ENCODE measurements at regions not wholly inside any gene's neighbourhood (a gene's known extent, or its start where the extent isn't known, plus 50 kb on each side); places are given as distances from the start of the nearest gene placed in this dataset.

DNA sequence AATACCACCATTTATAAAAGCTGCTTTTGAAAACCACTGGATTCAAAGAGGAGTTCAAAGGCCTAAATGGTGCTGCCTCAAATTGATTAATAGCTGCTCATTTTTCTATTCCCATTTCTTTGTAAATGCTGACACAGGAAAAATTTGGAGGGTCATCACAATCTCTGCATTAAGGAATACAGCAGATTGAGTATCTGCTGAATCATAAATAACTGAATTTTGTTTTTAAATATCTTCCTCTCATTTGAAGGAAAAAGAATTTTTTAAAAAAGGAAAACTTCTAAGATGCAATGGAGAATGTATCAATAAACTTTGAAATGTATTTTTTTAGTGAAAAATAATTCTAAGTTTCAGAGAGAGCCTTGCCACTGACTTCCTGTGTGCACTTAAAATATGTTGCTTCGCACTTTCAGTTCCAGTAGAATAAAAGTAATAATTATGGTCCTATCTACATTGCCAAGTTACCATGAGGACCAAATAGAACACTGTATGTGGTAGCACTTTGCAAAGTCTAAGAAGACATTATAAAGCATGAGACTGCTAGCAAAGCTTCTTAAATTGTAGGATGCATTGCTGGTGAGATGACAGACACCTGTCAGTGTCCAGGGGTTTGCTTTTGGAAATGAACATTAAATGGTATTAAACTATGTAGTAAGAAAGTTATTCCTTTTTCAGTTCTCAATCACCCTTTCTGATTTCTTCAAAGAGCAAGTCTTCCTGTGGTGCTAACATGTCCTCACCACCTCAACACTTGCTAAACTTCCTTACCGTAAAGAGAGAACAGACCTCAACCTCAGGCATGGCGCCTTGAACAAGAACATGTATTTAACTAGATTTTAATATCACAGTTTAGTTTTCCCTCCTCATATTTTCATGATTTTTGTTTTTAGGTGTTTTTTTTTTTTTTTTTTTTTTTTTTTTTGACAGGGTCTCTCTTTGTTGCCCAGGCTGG lies 555.1 kb downstream of the EBF1 start:
- ChIA-PET POLR2A (no interaction called here), CTCF (no interaction called here)
- Mint-ChIP-seq H3K27ac (no peak overlapping the region), H3K9me3 (ENCODE audit: insufficient read depth) (no peaks in the 10 kb centered on the region), H3K4me3 (no peak overlapping the region), H3K36me3 (ENCODE audit: low read depth) (no peaks in the 10 kb centered on the region), H3K27me3 (ENCODE audit: low read depth) (no peaks in the 10 kb centered on the region), H3K4me1 (ENCODE audit: low read depth) (peaks cover 12% of the 10 kb centered on the region)
- DNase-seq, result no peak
- no peak for ATAC-seq

DNA sequence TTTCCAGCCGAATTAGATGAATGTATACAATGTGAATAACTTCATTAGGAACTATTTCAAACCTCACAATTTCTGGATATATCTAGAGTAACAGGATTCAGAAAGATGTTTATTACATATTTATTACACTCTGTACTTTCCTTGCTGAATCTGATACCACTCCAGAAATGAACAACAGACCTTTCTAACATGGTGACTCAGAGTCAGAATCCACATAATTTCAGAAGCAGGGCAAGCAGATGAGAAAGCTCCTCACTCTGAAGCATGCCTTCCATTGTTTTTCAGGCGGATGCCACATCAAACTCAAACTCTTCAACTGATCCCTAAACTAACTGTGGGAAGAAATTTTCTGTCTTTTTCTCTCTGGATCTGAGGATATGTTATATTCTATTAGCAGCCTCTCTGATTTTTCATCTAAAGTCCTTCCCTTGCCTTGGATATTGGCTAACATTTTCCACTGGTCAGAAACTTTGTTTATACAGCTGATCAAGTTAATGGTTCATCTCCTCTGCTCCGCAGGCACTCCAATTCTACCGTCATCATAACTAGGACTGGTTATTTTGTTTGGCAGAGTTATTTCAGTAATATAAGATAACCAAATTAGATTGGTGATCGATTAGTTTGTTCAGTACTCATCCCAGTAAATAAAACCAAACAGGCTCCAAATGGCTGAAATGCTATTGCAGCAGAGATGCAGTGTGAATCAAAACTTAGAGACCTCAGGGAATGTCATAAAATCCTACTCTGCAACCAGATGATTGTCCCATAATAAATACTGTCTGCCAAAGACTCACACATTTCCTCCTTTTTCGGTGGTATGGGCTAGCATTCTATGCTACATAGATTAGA lies 556.0 kb downstream of the EBF1 start:
- DNase-seq (no peak), ATAC-seq (no peak)
- no peaks in the 10 kb centered on the region for H3K9me3 Mint-ChIP-seq (ENCODE audit: insufficient read depth)
- H3K4me3 Mint-ChIP-seq, result no peak overlapping the region
- POLR2A ChIA-PET, result interaction anchor here (0.6 kb wide), 1 partner anchor 248 kb away, joined by 3 read pairs; no protein-coding TSS in a partner anchor
- H3K27ac Mint-ChIP-seq, result no peak overlapping the region
- CTCF ChIA-PET, result no interaction called here
- no peaks in the 10 kb centered on the region for H3K27me3 Mint-ChIP-seq (ENCODE audit: low read depth)
- H3K4me1 Mint-ChIP-seq (ENCODE audit: low read depth), result peaks cover 13% of the 10 kb centered on the region
- H3K36me3 Mint-ChIP-seq (ENCODE audit: low read depth), result no peaks in the 10 kb centered on the region

DNA sequence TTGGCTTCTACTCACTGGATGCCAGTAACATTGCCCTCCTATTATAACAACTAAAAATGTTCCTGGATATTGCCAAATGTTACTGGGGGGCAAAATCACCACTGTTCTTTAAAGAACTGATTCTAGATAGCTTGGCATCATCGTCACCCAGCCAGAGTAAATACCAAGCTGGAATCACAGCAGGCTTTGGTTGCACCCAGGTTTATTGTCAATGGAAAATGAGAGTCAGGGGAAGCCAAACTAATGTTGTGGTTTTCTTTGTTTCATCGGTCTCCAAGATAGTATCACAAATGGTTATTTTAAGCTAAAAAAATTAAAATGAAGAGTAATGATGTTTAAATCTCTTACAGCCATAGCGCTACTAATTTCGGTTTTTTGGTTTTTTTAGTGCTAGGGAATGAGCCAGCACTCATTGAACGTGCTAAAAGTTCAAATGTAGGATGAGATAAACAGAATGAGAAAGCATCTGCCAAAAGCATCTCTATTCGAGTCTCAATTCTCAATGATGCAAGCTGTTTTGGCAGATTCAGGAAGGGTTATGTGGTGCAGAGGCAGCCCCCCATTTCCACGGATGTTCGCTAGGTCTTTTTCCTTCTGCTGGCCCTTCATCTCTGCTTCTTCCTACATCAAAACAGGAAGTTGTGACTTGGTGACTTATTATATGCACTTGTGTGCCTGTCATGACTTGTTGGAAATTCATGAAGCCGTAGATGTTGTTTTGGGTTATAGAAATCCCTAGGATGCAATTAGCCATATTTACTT lies 558.0 kb downstream of the EBF1 start:
- Mint-ChIP-seq H3K27me3 (ENCODE audit: low read depth) (peaks cover under 1% of the 10 kb centered on the region), H3K36me3 (ENCODE audit: low read depth) (no peaks in the 10 kb centered on the region), H3K27ac (no peak overlapping the region), H3K4me3 (no peak overlapping the region), H3K4me1 (ENCODE audit: low read depth) (peaks cover 19% of the 10 kb centered on the region), H3K9me3 (ENCODE audit: insufficient read depth) (no peaks in the 10 kb centered on the region)
- ChIA-PET POLR2A (no interaction called here), CTCF (interaction anchor here (1.2 kb wide), 1 partner anchor 27 kb away, joined by 3 read pairs; no protein-coding TSS in a partner anchor)
- DNase-seq, result no peak
- peak; percentile 36 for ATAC-seq

DNA sequence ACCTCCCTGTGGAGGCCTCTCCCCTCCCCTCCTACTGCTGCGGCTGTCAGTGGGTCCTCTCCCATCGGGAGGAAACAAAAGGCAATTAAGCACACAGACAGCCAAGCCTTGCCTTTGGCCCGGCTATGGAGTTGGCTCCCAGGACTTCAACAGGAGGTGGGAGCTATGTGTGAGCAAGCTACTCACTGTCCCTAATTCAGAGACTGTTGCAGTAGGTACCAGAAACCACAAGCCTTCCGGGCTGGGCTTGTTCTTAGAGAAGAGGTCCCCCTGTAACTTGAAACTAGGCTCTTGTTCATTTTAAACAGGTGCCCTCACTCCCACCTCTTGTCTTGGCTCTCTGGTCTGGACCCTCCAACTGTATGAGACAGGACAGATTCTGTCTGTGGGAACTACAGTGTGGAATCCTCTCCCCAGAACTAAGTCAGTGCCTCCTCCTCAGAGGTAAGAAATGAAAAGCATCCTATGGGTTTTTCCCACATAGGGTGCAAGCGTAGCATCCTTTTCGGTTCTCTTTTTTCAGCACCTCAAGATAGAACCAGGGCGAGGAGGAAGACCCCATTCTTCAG lies 561.1 kb downstream of the EBF1 start:
- Mint-ChIP-seq H3K9me3 (ENCODE audit: insufficient read depth) (no peaks in the 10 kb centered on the region), H3K4me3 (no peak overlapping the region), H3K27me3 (ENCODE audit: low read depth) (peaks cover 4% of the 10 kb centered on the region), H3K27ac (no peak overlapping the region), H3K36me3 (ENCODE audit: low read depth) (no peaks in the 10 kb centered on the region), H3K4me1 (ENCODE audit: low read depth) (peaks cover 15% of the 10 kb centered on the region)
- CTCF ChIA-PET, result interaction anchor here (1.4 to 1.7 kb wide), 2 partner anchors 9 to 16 kb away, joined by 3 to 5 read pairs; no protein-coding TSS in a partner anchor
- POLR2A ChIA-PET, result no interaction called here
- DNase-seq, result peak; percentile 24
- no peak for ATAC-seq

DNA sequence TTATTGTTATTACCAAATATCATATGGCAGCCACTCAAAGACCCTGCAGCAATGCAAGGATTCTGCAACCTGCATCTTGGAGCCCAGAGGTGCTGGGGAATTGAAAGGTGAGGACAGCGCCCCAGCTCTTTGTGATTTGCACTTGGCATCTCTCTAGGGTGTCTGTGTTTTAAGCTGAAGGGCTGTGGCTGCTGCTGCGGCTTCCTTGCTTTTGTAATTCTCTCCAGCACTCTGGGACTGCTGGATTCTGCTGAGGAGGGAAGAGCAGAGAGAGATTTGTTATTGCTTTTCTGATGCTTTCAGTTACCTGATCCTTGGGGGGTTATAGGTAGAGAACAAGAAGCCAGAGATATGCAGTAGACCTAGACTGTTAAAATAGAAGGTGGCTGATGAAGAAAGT lies 562.4 kb downstream of the EBF1 start:
- H3K27me3 Mint-ChIP-seq (ENCODE audit: low read depth), result peaks cover 4% of the 10 kb centered on the region
- DNase-seq (no peak), ATAC-seq (no peak)
- no peak overlapping the region for H3K27ac Mint-ChIP-seq
- no peaks in the 10 kb centered on the region for H3K9me3 Mint-ChIP-seq (ENCODE audit: insufficient read depth)
- no peak overlapping the region for H3K4me3 Mint-ChIP-seq
- ChIA-PET CTCF (interaction anchor here (1.4 kb wide), 1 partner anchor 17 kb away, joined by 3 read pairs; no protein-coding TSS in a partner anchor), POLR2A (no interaction called here)
- no peaks in the 10 kb centered on the region for H3K36me3 Mint-ChIP-seq (ENCODE audit: low read depth)
- peaks cover 15% of the 10 kb centered on the region for H3K4me1 Mint-ChIP-seq (ENCODE audit: low read depth)

DNA sequence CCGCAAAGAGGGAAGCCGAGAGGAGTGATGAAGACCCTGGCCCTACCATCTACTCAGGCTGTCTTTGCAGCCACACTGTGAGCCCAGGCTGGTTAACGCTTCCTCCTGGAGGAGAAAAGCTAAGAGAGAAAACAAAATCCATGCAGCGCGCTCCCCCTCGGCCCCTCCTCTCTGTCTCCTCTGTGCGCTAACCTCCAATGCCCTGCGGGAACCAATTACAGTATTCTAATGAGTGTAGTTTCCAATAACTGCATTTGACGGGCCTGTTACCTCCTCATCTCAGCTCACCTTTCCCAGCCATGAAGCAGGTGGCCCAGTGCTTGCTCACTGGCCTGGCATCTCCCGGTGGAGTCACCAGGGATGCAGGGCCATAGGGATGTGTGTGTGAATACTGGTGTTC lies 565.5 kb downstream of the EBF1 start:
- no peak for ATAC-seq
- H3K4me1 Mint-ChIP-seq (ENCODE audit: low read depth), result peaks cover 7% of the 10 kb centered on the region
- CTCF ChIA-PET, result no interaction called here
- no peak overlapping the region for H3K4me3 Mint-ChIP-seq
- H3K27ac Mint-ChIP-seq, result no peak overlapping the region
- POLR2A ChIA-PET, result no interaction called here
- DNase-seq, result no peak
- H3K9me3 Mint-ChIP-seq (ENCODE audit: insufficient read depth), result no peaks in the 10 kb centered on the region
- no peaks in the 10 kb centered on the region for H3K36me3 Mint-ChIP-seq (ENCODE audit: low read depth)
- H3K27me3 Mint-ChIP-seq (ENCODE audit: low read depth), result peaks cover 4% of the 10 kb centered on the region

DNA sequence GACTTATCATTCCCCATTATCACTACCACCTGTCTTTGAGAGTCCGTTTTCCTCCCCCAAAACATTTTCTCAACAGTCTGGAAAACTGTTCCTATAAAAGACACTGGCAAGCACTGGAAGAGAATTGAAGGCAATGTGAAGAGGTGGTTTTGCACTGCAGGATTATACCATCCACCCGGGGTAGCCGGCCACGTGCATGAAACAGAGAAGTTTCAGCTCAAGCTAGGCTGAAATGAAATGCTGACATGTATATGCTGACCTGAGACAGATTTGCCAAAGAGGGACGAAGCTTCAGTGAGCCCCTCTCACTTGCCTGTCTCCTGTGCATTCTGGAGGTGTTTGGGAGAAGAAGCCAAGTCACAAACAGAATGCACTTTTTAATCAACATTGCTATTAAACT lies 567.0 kb downstream of the EBF1 start:
- ChIA-PET POLR2A (no interaction called here), CTCF (interaction anchor here (1.1 kb wide), 1 partner anchor 14 kb away, joined by 4 read pairs; no protein-coding TSS in a partner anchor)
- no peak for ATAC-seq
- DNase-seq, result no peak
- H3K27me3 Mint-ChIP-seq (ENCODE audit: low read depth), result peaks cover 4% of the 10 kb centered on the region
- no peaks in the 10 kb centered on the region for H3K4me1 Mint-ChIP-seq (ENCODE audit: low read depth)
- H3K4me3 Mint-ChIP-seq, result no peak overlapping the region
- no peak overlapping the region for H3K27ac Mint-ChIP-seq
- H3K9me3 Mint-ChIP-seq (ENCODE audit: insufficient read depth), result no peaks in the 10 kb centered on the region
- no peaks in the 10 kb centered on the region for H3K36me3 Mint-ChIP-seq (ENCODE audit: low read depth)

DNA sequence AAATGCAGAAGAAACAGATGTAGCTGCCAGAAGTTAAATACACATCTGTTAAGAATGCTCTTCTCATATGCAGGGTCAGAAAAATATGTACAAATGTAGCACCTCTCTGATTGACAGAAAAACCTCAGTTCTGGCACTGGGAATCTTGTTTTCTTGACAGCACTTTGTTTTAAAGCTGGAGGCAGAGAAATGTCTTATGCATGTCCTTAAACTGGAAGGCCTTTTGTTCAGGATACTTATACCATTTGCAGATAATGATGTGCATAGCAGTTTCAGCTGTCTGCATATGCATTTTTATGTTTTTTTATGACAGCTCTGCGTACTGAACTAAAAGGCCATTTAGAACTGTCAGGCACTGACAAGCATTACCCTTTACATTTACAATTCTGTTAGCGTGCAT lies 567.9 kb downstream of the EBF1 start:
- no peak for ATAC-seq
- DNase-seq, result no peak
- ChIA-PET CTCF (interaction anchor here (1.1 kb wide), 1 partner anchor 13 kb away, joined by 4 read pairs; no protein-coding TSS in a partner anchor), POLR2A (no interaction called here)
- H3K4me1 Mint-ChIP-seq (ENCODE audit: low read depth), result no peaks in the 10 kb centered on the region
- peaks cover 4% of the 10 kb centered on the region for H3K27me3 Mint-ChIP-seq (ENCODE audit: low read depth)
- H3K9me3 Mint-ChIP-seq (ENCODE audit: insufficient read depth), result no peaks in the 10 kb centered on the region
- no peak overlapping the region for H3K4me3 Mint-ChIP-seq
- H3K36me3 Mint-ChIP-seq (ENCODE audit: low read depth), result no peaks in the 10 kb centered on the region
- no peak overlapping the region for H3K27ac Mint-ChIP-seq

DNA sequence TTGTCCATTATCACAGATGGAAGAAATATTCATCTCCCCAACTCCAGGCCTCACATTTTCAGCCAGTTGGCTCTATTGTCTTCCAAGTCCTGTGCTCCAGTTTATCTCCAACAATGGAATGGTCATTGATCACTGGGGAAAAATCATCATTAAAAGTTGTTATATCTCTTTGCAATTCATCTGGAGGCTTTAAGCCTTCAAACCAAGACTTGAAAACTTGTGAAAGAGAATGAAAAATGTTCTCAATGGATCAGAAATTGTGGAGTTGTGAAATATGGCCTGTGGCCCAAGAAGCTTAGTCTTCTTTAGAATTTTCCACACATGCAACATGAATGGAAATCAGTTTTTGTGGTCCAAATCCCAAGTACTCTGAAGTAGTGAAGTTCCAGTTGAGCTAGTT lies 569.6 kb downstream of the EBF1 start:
- no peaks in the 10 kb centered on the region for H3K9me3 Mint-ChIP-seq (ENCODE audit: insufficient read depth)
- H3K27ac Mint-ChIP-seq, result no peak overlapping the region
- H3K36me3 Mint-ChIP-seq (ENCODE audit: low read depth), result no peaks in the 10 kb centered on the region
- ChIA-PET POLR2A (no interaction called here), CTCF (interaction anchor here (1.4 to 1.5 kb wide), 2 partner anchors 9 to 17 kb away, joined by 3 to 5 read pairs; no protein-coding TSS in a partner anchor)
- no peak for ATAC-seq
- no peaks in the 10 kb centered on the region for H3K27me3 Mint-ChIP-seq (ENCODE audit: low read depth)
- no peak overlapping the region for H3K4me3 Mint-ChIP-seq
- DNase-seq, result no peak
- H3K4me1 Mint-ChIP-seq (ENCODE audit: low read depth), result no peaks in the 10 kb centered on the region

DNA sequence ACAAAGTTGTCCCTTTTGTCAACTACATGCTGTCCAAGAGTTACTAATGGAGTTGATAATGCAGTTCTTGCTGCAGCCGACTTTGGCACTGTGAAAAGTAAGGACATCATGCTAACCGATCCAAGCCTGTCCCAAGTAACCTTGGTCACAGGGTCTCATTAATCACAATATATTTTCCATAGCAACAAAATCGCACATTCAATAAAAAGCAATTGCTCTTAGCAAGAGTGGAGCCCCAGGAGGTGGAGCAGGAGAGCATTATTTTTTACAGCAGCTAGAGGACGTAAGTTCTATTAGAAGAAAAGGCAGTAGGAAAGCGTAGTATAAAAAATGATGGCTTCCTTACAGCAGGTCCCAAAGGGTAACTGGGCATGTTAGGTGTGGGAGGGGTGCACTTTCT lies 570.3 kb downstream of the EBF1 start:
- no peaks in the 10 kb centered on the region for H3K4me1 Mint-ChIP-seq (ENCODE audit: low read depth)
- no peak overlapping the region for H3K27ac Mint-ChIP-seq
- CTCF ChIA-PET, result interaction anchor here (1.4 to 1.5 kb wide), 2 partner anchors 9 to 16 kb away, joined by 3 to 5 read pairs; no protein-coding TSS in a partner anchor
- ATAC-seq, result no peak
- no peak for DNase-seq
- POLR2A ChIA-PET, result no interaction called here
- H3K36me3 Mint-ChIP-seq (ENCODE audit: low read depth), result no peaks in the 10 kb centered on the region
- no peak overlapping the region for H3K4me3 Mint-ChIP-seq
- H3K9me3 Mint-ChIP-seq (ENCODE audit: insufficient read depth), result no peaks in the 10 kb centered on the region
- no peaks in the 10 kb centered on the region for H3K27me3 Mint-ChIP-seq (ENCODE audit: low read depth)

DNA sequence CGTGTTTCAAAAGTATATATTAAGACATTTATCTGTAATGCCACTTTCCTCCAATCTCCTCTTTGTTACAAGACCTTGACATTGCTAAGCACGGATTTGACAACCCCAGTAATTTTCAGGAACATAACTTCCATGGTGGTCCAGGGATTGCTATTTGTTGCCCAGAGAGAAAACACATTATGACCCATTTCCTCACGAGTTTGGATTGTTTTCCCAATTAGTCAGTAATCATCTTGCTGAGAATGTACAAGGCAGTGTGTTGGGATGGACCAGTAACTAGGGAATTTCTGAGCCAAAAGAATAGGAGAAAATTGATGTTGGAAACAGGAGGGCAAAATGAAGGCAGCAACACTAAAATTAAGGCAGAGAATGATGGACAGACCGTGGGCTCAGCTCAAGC lies 574.1 kb downstream of the EBF1 start:
- ChIA-PET POLR2A (no interaction called here), CTCF (no interaction called here)
- Mint-ChIP-seq H3K27ac (no peak overlapping the region), H3K27me3 (ENCODE audit: low read depth) (no peaks in the 10 kb centered on the region), H3K4me3 (no peak overlapping the region), H3K4me1 (ENCODE audit: low read depth) (no peaks in the 10 kb centered on the region), H3K36me3 (ENCODE audit: low read depth) (no peaks in the 10 kb centered on the region), H3K9me3 (ENCODE audit: insufficient read depth) (no peaks in the 10 kb centered on the region)
- DNase-seq (no peak), ATAC-seq (no peak)
